Smooth muscle cell (in vitro differentiated cells): ENCODE measurements at regions not wholly inside any gene's neighbourhood (a gene's known extent, or its start where the extent isn't known, plus 50 kb on each side); places are given as distances from the start of the nearest gene placed in this dataset.
A peak's percentile ranks its signal among the peaks of the same experiment; 100 is the strongest.

Experiments used
- DNase-seq: peaks from one replicate; lab custom pipeline; 2025; ENCODE audit not compliant: unreplicated experiment; lab: John Stamatoyannopoulos, UW
- H2AFZ ChIP-seq: fragments of 200-600 bp; sonication (generic); 2 replicates; pipeline ENCODE4 v1.6.0; 2016; ENCODE audit warnings: antibody characterized with exemption, low read depth, mild to moderate bottlenecking
- H3F3A ChIP-seq: fragments of 200-600 bp; sonication (generic); 2 replicates; pipeline ENCODE4 v1.6.0; 2017; ENCODE audit warnings: antibody characterized with exemption, low read depth
- H3K27ac ChIP-seq: fragments of 200-600 bp; sonication (generic); 2 replicates; pipeline ENCODE4 v1.5.1; 2016; ENCODE audit warnings: low read depth, mild to moderate bottlenecking
- H3K27me3 ChIP-seq: fragments of 200-600 bp; sonication (generic); 2 replicates; pipeline ENCODE4 v1.6.1; 2016; ENCODE audit warnings: low read depth, mild to moderate bottlenecking
- H3K36me3 ChIP-seq: fragments of 200-600 bp; sonication (generic); 2 replicates; pipeline ENCODE4 v1.5.1; 2016; ENCODE audit warnings: low read depth
- H3K4me1 ChIP-seq: fragments of 200-600 bp; sonication (generic); 2 replicates; pipeline ENCODE4 v1.5.1; 2016; ENCODE audit warnings: low read depth
- H3K4me2 ChIP-seq: fragments of 200-600 bp; sonication (generic); 2 replicates; pipeline ENCODE4 v1.6.0; 2016; ENCODE audit warnings: mild to moderate bottlenecking
- H3K4me3 ChIP-seq: fragments of 200-600 bp; sonication (generic); 2 replicates; pipeline ENCODE4 v1.5.1; 2016; ENCODE audit warnings: mild to moderate bottlenecking
- H3K79me2 ChIP-seq: fragments of 200-600 bp; sonication (generic); 2 replicates; pipeline ENCODE4 v1.6.0; 2016; ENCODE audit warnings: low read depth, mild to moderate bottlenecking
- H3K9ac ChIP-seq: fragments of 200-600 bp; sonication (generic); 2 replicates; pipeline ENCODE4 v1.6.0; 2016; ENCODE audit warnings: low read depth
- H3K9me3 ChIP-seq: fragments of 200-600 bp; sonication (generic); replicated peaks from 2 replicates; pipeline ENCODE4 v1.5.1; 2016; ENCODE audit warnings: low read depth
- H4K20me1 ChIP-seq: fragments of 200-600 bp; sonication (generic); 2 replicates; pipeline ENCODE4 v1.6.0; 2016; ENCODE audit warnings: low read depth
- CTCF ChIP-seq: fragments of 200-600 bp; sonication (generic); IDR thresholded peaks from 2 replicates; pipeline ENCODE4 v1.5.1; 2017; ENCODE audit warnings: borderline replicate concordance, mild to moderate bottlenecking, antibody characterized with exemption; ENCODE audit not compliant: insufficient read depth, poor library complexity, severe bottlenecking
- WGBS: methylation state at CpG from one replicate; pipeline ENCODE4 v1.1.7; 2016; ENCODE audit warnings: low lambda C conversion rate; 5-methylcytosine and 5-hydroxymethylcytosine counted together

GRCh38 chr19:31900991-31901390, 444.4 kb upstream of the ZNF507 start:
- 76% methylated on average over 2 of the region's 2 CpGs for WGBS
- H3K4me3 ChIP-seq, result no peak overlapping the region
- no peaks in the 10 kb centered on the region for H3K79me2 ChIP-seq
- no peak overlapping the region for H3K27ac ChIP-seq
- H3K4me1 ChIP-seq, result no peaks in the 10 kb centered on the region
- H3F3A ChIP-seq, result no peaks in the 10 kb centered on the region
- no peak for DNase-seq
- TF ChIP-seq CTCF, result no peak
- no peak overlapping the region for H3K4me2 ChIP-seq
- H3K9ac ChIP-seq, result no peak overlapping the region
- H3K9me3 ChIP-seq, result no peaks in the 10 kb centered on the region
- H2AFZ ChIP-seq, result no peak overlapping the region
- H3K27me3 ChIP-seq, result no peaks in the 10 kb centered on the region
- H4K20me1 ChIP-seq, result no peaks in the 10 kb centered on the region
- no peaks in the 10 kb centered on the region for H3K36me3 ChIP-seq

- Histone ChIP-seq H3K4me3 (no peak overlapping the region), H3K9me3 (no peaks in the 10 kb centered on the region), H3F3A (no peaks in the 10 kb centered on the region), H4K20me1 (no peaks in the 10 kb centered on the region), H3K27me3 (no peaks in the 10 kb centered on the region), H2AFZ (no peak overlapping the region), H3K4me2 (no peak overlapping the region), H3K4me1 (no peaks in the 10 kb centered on the region), H3K36me3 (no peaks in the 10 kb centered on the region), H3K79me2 (no peaks in the 10 kb centered on the region), H3K9ac (no peak overlapping the region), H3K27ac (no peak overlapping the region)
- 86% methylated on average over 1 of the region's 1 CpG for WGBS
- TF ChIP-seq CTCF, result no peak
- DNase-seq, result no peak
These were observed 442.6 kb upstream of the ZNF507 start for GRCh38 chr19:31902821-31903220.

- DNase-seq, result no peak
- Histone ChIP-seq H3K4me3 (no peak overlapping the region), H3F3A (no peaks in the 10 kb centered on the region), H3K27ac (no peak overlapping the region), H3K36me3 (no peaks in the 10 kb centered on the region), H4K20me1 (no peaks in the 10 kb centered on the region), H3K4me2 (no peak overlapping the region), H3K27me3 (no peaks in the 10 kb centered on the region), H3K79me2 (no peaks in the 10 kb centered on the region), H3K9ac (no peak overlapping the region), H2AFZ (no peak overlapping the region), H3K9me3 (no peaks in the 10 kb centered on the region), H3K4me1 (no peaks in the 10 kb centered on the region)
- 55% methylated on average over 2 of the region's 2 CpGs for WGBS
- TF ChIP-seq CTCF, result no peak
These were observed 441.4 kb upstream of the ZNF507 start for GRCh38 chr19:31903979-31904378.

GRCh38 chr19:31906111-31906871, 439.1 kb upstream of the ZNF507 start:
- H3K27ac ChIP-seq, result no peak overlapping the region
- no peaks in the 10 kb centered on the region for H3F3A ChIP-seq
- no peaks in the 10 kb centered on the region for H4K20me1 ChIP-seq
- no peaks in the 10 kb centered on the region for H3K27me3 ChIP-seq
- H3K4me3 ChIP-seq, result no peak overlapping the region
- H3K4me1 ChIP-seq, result no peaks in the 10 kb centered on the region
- peak overlapping the region; percentile 7 for H3K4me2 ChIP-seq
- H2AFZ ChIP-seq, result peak overlapping the region; percentile 26
- H3K36me3 ChIP-seq, result no peaks in the 10 kb centered on the region
- DNase-seq, result no peak
- no peaks in the 10 kb centered on the region for H3K9me3 ChIP-seq
- no peak overlapping the region for H3K9ac ChIP-seq
- no peak for TF ChIP-seq CTCF
- WGBS, result 61% methylated on average over 9 of the region's 9 CpGs
- H3K79me2 ChIP-seq, result no peaks in the 10 kb centered on the region
